GM21390 (cell line): ENCODE measurements at regions not wholly inside any gene's neighbourhood (a gene's known extent, or its start where the extent isn't known, plus 50 kb on each side); places are given as distances from the start of the nearest gene placed in this dataset.

Experiments
- ATAC-seq: cut with Tn5 transposase; IDR thresholded peaks from one replicate; pipeline ENCODE4 v1.9.1; 2021; ENCODE audit not compliant: unreplicated experiment

DNA sequence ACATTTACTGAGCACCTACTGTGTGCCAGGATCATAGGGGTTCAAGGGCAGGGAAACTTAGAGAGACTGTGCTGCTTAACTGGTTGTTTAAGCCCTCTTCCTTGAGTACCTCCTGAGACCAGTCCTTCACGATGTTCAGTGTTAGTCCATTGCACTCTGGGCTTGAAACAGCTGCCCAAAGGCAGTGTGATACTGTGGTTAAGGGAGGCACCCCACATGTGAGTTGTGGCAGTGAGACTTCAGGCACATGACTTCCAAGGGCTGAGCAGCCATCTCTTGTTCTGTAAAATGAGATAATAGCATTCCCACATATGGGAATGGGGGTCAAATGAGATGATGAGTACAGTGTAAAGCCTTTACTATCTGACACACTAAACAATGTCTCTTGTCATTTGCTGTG, 75.1 kb downstream of the LINGO1 start:
- no peak for ATAC-seq

DNA sequence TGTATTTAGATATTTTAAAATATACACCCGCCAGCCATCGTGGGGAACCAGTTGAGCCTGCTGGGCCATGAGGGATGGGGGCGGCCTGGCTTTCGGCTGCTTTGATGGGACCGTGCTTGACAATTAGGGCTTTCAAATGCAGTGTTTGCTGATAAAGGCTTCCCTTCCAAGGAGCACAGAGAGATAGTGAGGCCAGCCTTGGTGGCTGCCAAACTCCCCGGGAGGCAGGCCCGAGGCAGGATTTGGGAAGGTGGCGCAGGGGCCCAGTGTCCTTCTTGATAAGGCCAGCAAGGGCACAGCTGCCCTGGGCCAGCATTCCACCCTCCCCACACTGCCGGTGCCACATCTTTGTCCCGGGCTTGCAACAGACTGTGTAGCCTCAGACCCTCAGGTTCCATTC, 75.6 kb downstream of the LINGO1 start:
- no peak for ATAC-seq

DNA sequence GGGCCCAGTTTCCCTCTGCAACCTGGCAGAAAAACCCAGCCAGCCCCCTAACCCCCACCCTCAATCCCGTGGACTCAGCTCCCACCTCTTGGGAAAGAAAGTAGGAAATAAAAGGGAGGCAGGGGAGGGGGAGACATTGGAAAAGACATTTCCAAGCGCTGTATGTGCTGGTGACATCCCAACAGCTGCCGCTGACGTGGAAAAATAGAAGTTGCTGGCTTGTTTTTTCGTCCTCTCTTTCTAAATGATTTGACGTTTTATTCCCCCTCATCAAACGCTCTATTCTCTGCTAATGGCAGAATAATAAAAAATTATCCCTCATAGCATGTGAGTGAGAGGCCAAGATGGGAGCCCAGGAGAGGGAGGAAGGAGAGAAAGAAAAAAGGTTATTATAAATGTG, 76.1 kb downstream of the LINGO1 start:
- no peak for ATAC-seq

DNA sequence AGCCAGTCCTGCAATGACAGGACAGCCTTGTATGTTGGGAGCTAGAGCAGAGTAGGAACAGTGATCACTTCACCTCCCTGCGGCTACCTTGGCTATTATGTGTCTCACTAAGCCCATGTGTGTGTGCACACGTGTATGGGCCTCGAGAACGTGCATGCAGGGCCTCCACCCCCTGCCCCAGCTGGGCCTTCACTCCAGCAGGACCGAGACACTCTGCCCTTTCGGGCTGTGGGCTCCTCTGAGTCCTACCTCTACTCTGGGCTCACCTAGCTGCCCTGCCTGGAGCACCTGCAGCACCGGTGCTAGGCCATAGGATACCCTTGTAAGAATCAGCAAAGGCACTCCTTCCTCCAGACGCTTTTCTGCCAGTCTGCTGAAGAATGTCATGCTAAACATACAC, 77.5 kb downstream of the LINGO1 start:
- ATAC-seq, result no peak

DNA sequence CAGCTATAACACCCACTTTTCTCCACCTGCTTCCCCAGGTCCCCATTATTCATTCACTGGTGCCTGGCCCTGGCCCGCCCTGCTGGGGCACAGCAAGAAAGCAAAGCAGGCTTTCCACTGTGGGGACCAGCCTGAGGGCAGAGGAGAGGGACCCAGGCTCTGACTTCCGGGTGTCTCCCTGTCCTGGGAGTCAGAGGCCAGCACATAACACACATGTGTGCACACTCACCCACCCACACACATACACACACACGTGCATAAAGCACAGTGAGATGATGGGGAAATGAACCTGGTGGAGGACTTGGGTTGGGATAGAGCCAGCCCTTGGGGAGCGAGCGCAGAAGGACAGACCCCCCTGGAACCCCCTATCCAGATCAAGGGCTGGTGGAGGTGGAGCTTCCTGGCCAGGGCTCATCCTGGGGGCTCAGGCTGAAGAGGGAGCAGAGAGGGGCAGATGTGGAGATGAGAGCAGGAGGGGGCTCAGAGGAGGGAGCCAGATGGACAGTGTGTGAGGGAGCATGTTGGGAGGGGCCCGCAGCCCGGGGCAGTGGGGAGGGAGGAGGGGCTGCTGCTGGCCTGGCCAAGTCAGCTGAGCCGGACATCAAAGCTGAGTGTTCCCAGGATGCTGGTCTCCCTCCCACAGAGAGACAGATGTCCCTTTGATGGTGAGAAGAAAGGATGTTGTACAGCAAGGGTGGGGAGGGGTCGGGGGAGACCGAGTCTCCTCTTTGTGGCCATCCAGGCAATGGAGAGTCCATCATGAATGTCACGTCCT, 78.2 kb downstream of the LINGO1 start:
- ATAC-seq, result no peak

DNA sequence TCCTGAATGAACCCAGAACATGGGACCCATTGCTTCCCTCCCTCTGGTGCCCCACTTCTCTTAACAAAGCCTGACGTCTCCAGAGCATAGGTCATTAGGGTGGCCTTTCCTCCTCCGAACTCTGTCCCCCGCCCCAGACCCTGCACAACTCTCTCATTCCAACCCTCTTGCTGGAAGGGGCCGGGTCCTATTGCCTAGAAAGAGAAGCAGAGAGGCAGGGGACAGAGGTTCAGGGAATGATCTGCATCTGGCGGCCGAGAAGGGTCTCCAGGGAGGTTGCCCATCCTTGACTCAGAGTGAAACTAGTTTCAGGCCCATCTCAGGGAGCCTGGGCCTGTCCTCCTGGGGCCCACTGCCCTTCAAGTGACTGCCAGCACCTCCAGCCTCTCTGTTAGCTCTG, 79.0 kb downstream of the LINGO1 start:
- no peak for ATAC-seq

DNA sequence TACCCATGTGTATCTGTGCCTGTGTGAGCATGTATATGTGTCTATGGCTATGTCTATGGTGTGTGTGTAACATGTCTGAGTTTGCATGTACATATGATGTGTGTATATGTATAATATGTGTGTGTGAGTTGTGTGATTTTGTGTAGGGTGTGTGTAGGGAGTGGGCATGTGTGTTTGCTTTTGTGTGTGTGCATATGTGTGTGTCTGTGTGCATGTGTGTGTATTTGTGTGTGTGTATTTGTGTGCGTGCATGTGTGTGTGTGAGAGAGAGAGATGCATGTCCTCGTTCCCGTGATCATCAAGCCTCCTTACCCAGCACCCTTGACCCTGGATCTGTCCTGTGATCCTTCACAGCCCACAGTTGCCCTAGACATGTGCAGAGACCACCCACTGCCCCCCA, 79.5 kb downstream of the LINGO1 start:
- no peak for ATAC-seq

DNA sequence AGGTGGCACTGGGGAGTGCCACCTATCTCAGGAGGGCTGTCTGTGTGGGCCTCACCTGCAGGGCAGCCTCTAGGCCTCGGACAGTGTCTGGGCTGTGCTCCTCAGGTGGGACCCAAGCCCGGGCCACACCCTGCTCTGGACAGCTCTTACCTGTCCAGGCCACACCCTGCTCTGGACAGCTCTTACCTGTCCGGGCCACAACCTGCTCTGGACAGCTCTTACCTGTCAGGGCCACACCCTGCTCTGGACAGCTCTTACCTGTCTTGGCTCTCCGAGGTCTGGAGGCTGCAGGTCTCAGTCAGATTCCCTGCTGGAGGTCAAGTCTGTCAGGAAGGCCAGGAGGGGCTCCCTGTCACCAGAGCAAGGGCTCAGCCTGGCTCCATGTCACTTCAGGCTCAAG, 80.6 kb downstream of the LINGO1 start:
- ATAC-seq, result no peak

DNA sequence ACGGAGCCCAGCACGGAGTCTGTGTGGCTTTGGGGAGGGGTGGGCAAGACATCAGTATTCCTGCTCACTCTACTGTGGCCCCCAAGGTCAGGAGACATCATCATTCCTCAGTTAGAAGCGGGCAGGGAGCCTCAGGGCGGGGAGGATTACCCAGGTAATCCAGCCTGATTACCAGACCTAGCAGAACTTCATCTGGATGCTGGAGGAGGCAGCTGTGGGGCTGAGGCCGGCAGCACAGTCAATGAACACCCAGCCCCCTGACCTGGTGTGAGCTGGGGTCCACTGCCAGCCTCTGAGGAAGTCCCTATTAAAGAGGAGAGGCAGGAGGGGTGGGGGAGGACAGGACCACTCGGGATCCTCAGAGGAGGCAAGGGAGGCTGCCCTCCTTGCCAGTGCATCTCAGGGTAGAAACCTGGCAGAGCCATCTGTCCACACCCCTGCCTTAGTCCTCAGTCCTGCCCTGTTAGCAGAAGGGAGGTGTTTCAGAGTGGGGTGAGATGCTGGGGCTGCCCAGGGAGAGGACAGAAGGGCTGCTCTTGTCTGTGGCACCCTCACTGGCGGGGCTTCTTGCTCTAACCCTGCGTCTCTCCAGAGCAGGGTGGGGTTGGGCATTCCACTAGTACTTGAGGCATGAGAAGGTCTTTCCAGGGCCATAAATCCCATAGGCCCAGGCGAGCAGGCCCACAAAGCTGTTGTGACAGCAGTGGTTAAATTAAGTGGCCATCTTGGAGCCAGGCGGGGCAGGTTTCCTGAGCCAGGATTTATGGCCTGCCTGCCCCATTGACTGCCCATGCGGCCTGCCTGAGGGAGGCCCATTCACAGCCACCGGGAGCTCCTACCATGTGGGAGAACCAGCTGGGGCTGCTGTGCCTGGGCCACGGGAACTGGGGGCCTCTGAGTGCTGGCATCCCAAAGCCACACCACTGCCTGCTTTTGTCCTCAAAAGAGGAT, 82.1 kb downstream of the LINGO1 start:
- no peak for ATAC-seq

DNA sequence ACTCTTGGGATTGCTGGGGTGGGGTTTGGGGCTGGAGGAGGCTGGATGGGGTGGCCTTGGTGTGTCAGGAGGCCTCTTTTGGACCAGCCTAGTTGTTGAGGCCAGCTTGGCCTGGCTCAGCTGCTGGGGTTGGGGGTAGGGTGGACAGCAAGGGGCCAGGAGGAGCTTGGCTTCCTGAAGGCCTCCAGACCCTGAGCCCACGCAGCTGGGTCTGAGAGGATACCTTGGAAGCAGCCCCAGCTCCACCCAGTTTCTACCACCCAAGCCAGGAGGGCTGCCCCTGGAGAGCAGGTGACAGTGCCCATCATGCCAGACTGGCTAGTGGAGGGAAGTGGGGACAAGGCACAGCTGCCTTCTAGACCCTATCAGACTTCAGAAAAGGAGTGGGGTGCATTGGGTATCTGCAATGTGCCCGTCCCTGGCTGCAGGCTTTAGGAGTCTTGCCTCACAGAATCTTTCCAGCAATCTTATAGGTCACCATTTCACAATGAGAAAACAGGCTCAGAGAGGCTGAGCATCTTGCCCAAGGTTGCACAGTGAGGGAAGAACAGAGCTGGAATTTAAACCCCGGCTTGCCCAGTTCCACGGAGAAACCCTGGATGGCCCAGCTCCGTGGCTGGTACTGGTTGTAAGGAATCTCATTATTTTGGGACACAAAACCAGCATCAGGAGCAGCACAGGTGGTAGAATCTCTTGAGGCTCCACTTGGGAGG, 83.0 kb downstream of the LINGO1 start:
- no peak for ATAC-seq

DNA sequence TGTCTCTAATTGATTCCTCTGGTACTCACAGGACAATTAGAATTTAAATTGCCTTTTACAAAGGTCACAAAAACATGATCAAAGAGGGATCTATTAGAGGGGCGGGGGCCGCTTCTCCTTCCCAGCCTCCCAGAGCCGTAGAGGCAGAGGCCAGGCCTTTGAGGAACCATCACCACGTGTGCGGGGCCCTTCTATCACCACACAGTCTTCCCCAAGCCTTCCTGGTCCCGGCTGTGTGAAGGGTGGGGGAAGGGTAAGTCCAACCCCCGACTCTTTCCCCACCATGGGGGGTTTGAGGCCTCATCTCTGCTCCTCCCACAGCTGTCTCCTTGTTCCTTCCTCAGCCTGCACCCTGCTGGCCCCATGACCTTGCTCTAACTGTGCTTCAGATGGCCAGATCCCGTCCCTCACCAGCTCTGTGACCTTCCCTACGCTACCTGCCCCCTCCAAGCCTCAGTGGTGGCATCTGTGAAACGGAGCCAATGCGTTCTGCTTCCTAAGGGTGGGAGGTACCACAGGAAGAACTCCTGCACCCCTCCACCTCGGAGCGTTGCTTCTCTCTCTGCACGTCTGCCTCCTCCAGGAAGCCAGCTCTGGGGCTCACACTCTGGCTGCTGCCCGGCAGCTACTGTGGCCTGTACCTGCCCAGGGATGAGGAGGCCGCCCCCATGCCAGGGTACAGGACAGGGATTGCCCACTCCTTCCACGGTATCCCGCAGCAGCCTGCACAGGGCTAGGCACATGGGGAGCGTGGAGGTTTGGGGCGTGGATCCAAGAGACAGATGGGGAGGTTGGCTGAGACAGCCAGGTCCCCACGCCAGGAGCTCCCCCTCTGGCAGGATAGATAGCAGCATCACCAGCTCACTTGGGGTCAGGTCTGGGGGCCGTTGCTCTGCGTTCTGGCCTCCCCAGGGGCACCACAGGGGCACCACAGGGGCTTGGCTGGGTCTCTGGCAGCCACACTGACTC, 83.8 kb downstream of the LINGO1 start:
- no peak for ATAC-seq

DNA sequence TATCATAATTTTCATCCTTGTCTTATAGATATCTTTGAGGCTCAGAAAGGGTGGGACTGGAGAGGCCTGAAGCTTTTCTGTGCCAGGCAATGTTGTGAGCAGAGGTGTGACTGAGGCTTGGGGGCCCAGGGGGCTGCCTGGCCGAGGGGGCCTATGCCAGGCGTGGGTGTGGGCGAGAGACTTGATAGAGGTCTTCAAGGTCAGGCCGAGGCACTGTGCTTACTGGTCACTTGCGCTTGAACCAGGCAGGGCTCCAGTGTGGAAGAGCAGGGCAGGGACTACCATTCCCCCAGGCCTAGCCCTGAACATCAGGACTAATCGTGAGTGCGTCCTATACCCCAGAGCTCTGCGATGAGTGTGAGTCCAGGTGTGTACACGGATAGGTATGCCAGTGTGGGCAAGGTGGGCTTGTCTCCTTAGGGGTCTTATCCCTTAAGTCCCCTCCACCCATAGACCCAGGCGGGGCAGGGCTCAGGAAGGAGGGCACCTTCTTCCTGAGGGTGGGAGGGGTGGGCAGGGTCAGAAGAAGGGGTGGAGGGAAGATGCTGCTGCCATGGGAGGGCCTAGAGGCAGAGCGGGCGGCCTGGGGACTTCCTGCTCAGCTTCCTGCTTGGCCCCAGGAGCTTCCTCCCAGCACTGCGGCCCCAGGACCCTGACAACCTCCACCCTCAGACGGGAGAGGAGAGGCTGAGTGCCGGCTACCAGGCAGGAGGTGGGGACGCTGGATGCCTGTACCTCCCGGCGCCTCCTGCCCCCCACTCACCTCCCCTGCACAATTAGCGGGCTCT, 84.7 kb downstream of the LINGO1 start:
- no peak for ATAC-seq

DNA sequence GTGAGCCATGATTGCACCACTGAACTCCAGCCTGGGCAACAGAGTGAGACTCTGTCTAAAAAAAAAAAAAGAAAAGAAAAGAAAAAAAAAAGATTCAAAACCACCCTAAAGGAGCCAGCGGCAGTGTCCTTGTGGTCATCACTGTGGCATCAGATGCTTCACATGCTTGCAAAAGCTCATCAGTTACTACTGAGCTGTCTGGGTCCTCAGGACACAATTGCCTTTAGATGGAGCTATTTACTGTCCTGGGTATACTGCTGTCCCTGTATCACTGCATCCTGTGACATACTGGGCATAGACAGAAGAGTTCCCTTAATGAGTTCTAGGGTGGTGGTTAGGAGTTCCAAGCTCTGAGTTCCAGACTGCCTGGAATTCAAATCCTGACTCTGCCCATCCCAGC, 85.8 kb downstream of the LINGO1 start:
- ATAC-seq, result no peak

DNA sequence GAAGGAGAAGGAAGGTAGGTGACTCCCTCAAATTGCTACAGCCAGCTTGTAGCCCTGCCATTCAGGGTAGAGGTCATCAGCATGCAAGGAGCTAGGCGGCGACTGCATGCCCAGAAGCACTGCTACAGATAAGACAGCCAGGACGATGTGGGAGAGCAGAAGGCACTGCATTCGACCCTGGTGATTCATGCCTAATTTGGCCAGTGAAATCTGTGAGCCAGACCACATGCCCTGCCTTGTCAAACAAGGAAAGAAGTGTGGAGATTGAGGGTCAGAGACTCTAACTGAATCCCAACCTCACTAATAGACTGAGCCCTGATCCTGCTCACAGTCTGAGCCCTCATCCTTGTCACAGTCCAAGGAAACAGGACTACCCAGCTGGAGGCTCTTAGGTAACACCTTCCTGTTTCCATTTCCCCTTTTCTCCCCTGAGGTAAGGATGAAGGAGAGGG, 86.6 kb downstream of the LINGO1 start:
- no peak for ATAC-seq

DNA sequence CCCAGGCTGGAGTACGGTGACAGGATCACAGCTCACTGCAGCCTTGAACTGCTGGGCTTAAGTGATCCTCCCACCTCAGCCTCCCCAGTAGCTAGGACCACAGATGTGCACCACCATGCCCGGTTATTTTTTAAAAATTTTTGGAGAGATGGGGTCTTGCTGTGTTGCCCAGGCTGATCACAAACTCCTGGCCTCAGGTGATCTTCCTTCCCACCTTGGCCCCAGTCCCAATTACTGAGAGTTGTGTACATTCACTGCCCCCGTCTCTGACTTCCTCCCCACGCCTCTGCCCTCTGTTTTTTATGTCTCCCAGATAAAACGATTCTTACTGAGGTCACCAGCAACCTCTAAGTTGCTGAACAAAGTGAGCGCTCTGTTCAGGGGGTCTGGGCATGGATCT, 87.7 kb downstream of the LINGO1 start:
- ATAC-seq, result no peak

DNA sequence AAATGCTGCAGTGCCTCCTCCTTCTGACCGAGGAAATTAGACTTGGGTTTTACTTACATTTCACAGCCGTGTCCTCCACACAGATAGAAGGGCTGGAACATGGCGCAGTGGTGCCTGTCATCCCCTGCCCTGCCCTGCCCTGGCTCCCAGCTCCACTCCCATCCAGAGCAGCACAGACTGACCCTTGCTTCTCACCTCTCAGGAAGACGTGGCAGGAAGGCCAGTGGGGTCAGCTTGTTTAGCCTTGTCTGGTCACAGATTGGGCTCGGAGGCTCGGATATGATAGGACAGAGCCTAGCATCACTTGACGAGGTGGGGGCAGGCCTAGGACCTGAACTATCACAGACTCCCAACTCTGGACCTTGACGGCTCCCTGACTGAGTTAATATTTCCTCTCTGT, 88.5 kb downstream of the LINGO1 start:
- no peak for ATAC-seq

DNA sequence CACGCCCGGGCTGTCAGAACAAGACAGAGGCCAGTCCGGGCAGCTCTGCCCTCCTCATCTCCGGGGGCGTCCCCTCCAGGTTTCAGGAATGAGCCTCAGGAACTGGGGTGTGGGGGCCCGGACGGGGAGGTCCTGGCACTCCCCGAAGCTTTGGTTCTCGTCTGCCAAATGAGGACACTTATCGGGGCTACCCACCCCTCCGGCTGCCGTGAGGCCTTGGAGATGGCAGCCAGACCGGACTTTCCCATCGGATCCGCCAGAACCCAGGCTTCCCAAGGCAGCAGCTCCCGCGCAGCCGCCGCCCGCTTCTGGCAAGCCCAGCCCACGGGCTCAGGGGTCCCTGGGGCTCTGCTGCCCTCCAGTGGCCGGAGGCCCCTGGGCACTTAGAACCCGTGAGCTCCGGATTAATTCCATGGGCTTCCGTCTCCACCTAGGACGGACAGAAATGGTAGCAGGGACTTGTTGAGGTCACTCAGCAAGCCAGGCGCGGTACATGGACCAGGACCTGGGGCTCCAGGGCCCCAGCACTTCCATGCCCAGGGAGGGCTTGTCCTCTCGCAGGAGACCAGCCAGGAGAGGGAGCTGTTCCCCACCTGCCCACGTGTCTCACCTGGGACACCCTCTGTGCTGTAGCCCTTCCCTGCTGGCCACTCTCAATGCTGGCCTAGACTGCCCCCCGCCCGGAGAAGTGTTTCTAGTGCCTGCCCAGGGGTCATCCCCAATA, 89.4 kb downstream of the LINGO1 start:
- peak; percentile 66 for ATAC-seq

DNA sequence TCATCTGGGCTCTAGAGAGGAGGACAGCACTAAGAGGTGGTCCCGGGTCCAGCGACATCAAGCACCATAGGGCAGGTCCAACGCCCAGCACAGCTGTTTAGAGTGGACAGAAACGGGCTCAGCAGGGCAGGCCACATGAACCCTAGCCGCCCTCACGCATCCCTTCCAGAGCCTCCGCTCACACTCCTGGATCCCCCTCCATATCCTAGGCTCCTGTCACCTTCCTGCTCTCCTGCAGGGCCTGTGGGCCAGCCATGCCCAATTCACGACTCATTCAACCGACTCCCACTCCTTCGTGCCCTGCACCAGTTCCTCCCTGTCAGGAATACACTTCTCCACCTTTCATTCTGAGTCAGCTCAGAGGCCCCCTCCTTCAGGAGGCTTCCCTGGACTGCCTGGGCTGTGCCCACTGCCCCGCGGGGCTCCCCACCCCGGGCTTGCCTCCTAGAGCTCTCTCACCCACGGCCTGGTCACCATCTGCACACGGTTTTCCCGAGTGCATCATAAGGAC, 90.2 kb downstream of the LINGO1 start:
- ATAC-seq, result no peak
